A673 (cell line): ENCODE measurements at regions not wholly inside any gene's neighbourhood (a gene's known extent, or its start where the extent isn't known, plus 50 kb on each side); places are given as distances from the start of the nearest gene placed in this dataset.

Source experiments
- BruUV-seq: library from RNA; stranded (reverse); fragments of 400-500 nt; replicated peaks from 2 replicates; lab custom pipeline; 2021; lab: Mats Ljungman, UMichigan
- CTCF ChIA-PET: fragments of 300-600 bp; sonication (Branson Sonifier 250); formaldehyde crosslinking; loops from one replicate; lab custom pipeline; 2022; ENCODE audit warnings: antibody characterized with exemption; lab: Charles Lee
- POLR2A ChIA-PET: fragments of 300-600 bp; sonication (Branson Sonifier 250); formaldehyde crosslinking; loops from one replicate; lab custom pipeline; 2022; ENCODE audit warnings: antibody characterized with exemption; ENCODE audit not compliant: low non-redundant PET; lab: Charles Lee
- DNase-seq: peaks from one replicate; pipeline ENCODE4 v3.0.0-alpha.2; 2015; ENCODE audit warnings: low spot score
- H3K27ac ChIP-seq: fragments of 200-600 bp; sonication (generic); 2 replicates; pipeline ENCODE4 v1.5.1; 2016; ENCODE audit warnings: mixed run types, low read depth, mild to moderate bottlenecking, mixed read lengths, antibody characterized with exemption, low read length; ENCODE audit not compliant: poor library complexity, severe bottlenecking
- H3K27me3 ChIP-seq: fragments of 200-600 bp; sonication (generic); replicated peaks from 2 replicates; pipeline ENCODE4 v1.6.1; 2017; ENCODE audit warnings: mixed run types, low read depth, mild to moderate bottlenecking, mixed read lengths, antibody characterized with exemption, low read length; ENCODE audit not compliant: insufficient read depth, poor library complexity
- H3K36me3 ChIP-seq: fragments of 200-600 bp; sonication (generic); 2 replicates; pipeline ENCODE4 v1.6.1; 2016; ENCODE audit warnings: mixed run types, mild to moderate bottlenecking, mixed read lengths, antibody characterized with exemption, low read length; ENCODE audit not compliant: insufficient read depth, poor library complexity, severe bottlenecking
- H3K4me1 ChIP-seq: fragments of 200-600 bp; sonication (generic); 2 replicates; pipeline ENCODE4 v1.6.1; 2017; ENCODE audit warnings: mixed run types, mild to moderate bottlenecking, mixed read lengths, antibody characterized with exemption, low read length; ENCODE audit not compliant: insufficient read depth, poor library complexity, severe bottlenecking
- H3K4me3 ChIP-seq: fragments of 200-600 bp; sonication (generic); 2 replicates; pipeline ENCODE4 v1.5.1; 2016; ENCODE audit warnings: low read depth, mixed run types, mild to moderate bottlenecking, mixed read lengths, low read length; ENCODE audit not compliant: poor library complexity, severe bottlenecking
- H3K9me3 ChIP-seq: fragments of 200-600 bp; sonication (generic); 2 replicates; pipeline ENCODE4 v1.6.1; 2016; ENCODE audit warnings: mixed run types, low read depth, mild to moderate bottlenecking, mixed read lengths, antibody characterized with exemption, low read length; ENCODE audit not compliant: poor library complexity, severe bottlenecking
- EZH2 ChIP-seq: fragments of 200-600 bp; sonication (generic); IDR thresholded peaks from 2 replicates; pipeline ENCODE4 v1.6.1; 2017; ENCODE audit warnings: borderline replicate concordance, low read depth, mild to moderate bottlenecking, mixed read lengths, antibody characterized with exemption, low read length; ENCODE audit not compliant: poor library complexity, severe bottlenecking
- intact Hi-C: fragments of 100-400 bp; cut with micrococcal nuclease; formaldehyde crosslinking; loops from one replicate; pipeline ENCODE4 v1.10.0; 2022; ENCODE audit not compliant: unreplicated experiment
- TF ChIP-seq, protein P1 (sequence below): fragments of 300-800, 200-600 bp; sonication (generic); conservative IDR thresholded peaks from 2 replicates; pipeline ENCODE4 v1.5.1; 2017; ENCODE audit warnings: low read depth, mild to moderate bottlenecking, antibody characterized with exemption, low read length, moderate library complexity, mixed read lengths

DNA sequence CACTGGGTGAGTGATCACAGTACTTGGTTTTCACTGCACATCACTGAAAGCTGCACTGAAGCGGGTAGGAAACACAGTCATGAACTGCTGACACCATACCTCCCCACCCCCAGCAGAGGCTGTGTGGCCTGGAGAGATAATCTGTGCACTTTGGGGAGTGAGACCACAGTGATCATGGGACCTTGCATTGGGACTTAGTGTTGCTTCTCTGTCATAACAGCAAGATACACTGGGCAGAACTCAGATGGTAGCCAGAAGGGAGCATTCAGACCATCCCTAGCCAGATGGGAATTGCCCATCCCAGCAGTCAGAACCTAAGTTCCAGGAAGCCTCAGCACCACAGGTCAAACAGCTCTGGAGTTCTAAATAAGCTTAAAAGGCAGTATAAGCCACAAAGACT is 346.4 kb upstream of the TMEM229A start:
- Histone ChIP-seq H3K4me1 (no peaks in the 10 kb centered on the region), H3K27ac (no peak overlapping the region), H3K36me3 (no peaks in the 10 kb centered on the region), H3K9me3 (no peaks in the 10 kb centered on the region), H3K27me3 (no peaks in the 10 kb centered on the region), H3K4me3 (no peak overlapping the region)
- BruUV-seq = no TSS peak
- intact Hi-C loops = no loop called here
- DNase-seq = no peak
- TF ChIP-seq, protein P1, sequence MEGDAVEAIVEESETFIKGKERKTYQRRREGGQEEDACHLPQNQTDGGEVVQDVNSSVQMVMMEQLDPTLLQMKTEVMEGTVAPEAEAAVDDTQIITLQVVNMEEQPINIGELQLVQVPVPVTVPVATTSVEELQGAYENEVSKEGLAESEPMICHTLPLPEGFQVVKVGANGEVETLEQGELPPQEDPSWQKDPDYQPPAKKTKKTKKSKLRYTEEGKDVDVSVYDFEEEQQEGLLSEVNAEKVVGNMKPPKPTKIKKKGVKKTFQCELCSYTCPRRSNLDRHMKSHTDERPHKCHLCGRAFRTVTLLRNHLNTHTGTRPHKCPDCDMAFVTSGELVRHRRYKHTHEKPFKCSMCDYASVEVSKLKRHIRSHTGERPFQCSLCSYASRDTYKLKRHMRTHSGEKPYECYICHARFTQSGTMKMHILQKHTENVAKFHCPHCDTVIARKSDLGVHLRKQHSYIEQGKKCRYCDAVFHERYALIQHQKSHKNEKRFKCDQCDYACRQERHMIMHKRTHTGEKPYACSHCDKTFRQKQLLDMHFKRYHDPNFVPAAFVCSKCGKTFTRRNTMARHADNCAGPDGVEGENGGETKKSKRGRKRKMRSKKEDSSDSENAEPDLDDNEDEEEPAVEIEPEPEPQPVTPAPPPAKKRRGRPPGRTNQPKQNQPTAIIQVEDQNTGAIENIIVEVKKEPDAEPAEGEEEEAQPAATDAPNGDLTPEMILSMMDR = no peak
- no peak for TF ChIP-seq EZH2
- ChIA-PET POLR2A (no interaction called here), CTCF (no interaction called here)

DNA sequence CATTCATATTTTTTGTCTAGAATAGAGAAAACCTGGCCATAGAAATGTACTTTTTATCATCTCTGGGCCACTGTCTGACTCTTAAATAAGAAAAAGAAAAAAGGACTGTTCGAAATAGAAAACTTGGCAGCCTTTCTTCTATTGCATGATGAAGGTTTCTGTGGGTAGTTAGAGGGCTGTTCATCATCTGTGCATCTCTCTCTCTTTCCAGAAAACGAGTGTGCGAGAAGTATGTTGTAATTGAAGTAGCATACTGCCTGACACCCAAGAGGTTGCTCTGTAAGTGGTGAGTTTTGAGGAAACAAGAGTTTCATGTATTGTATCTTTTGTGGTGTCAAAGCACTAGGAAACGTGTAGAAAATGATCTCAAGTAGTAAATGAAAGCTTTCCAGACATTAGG is 343.2 kb upstream of the TMEM229A start:
- BruUV-seq = no TSS peak

DNA sequence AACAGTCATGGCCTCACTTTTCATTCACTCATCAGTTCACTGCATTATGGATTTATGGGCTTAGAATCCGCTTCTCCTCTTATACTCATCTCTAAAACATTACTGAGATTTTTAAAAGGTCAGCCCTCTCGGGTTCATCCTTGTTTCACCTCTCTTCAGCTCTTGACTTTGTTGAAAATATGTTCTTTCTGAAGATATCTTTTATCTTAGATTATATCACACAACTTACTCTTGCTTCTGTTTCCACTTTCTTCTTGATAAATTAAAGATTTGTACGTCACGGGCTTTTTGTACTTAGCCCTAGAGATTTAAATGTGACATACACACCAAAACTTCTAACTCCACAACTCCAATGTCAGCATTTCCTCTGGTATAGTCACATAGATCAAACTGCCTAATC is 342.5 kb upstream of the TMEM229A start:
- no peak for DNase-seq
- Histone ChIP-seq H3K4me3 (no peak overlapping the region), H3K4me1 (no peaks in the 10 kb centered on the region), H3K27ac (no peak overlapping the region), H3K9me3 (no peaks in the 10 kb centered on the region), H3K36me3 (no peaks in the 10 kb centered on the region), H3K27me3 (no peaks in the 10 kb centered on the region)
- BruUV-seq = no TSS peak
- ChIA-PET POLR2A (no interaction called here), CTCF (no interaction called here)
- TF ChIP-seq, protein P1 = no peak
- TF ChIP-seq EZH2 = no peak
- intact Hi-C loops = no loop called here

More for the DNA sequence above, 343.2 kb upstream of the TMEM229A start:
- DNase-seq = no peak
- no peak overlapping the region for H3K4me3 ChIP-seq
- CTCF ChIA-PET = no interaction called here
- no peak overlapping the region for H3K27ac ChIP-seq
- no peak for TF ChIP-seq EZH2
- TF ChIP-seq, protein P1 = no peak
- intact Hi-C loops = no loop called here
- no peaks in the 10 kb centered on the region for H3K36me3 ChIP-seq
- no peaks in the 10 kb centered on the region for H3K9me3 ChIP-seq
- H3K4me1 ChIP-seq = no peaks in the 10 kb centered on the region
- H3K27me3 ChIP-seq = no peaks in the 10 kb centered on the region
- POLR2A ChIA-PET = no interaction called here
